T47D (cell line): ENCODE measurements at regions not wholly inside any gene's neighbourhood (a gene's known extent, or its start where the extent isn't known, plus 50 kb on each side); places are given as distances from the start of the nearest gene placed in this dataset.

Experiments
- DNase-seq, 2 experiments: peaks; one replicate each; pipeline versions ENCODE4 v3.0.0 to v3.0.0-alpha.2; 2011 to 2012; ENCODE audit warnings: low read depth in 1 of 2, low spot score in 1 of 2
- JUND ChIP-seq: IDR thresholded peaks from 2 replicates; pipeline ENCODE4 v1.6.1; 2012; ENCODE audit warnings: low read depth
- in situ Hi-C: cut with HindIII; loops from 2 replicates; pipeline ENCODE4 v1.10.0; 2016; ENCODE audit warnings: low sequenced_read_pairs, low pct_unique_long_range_greater_than_20kb

- TF ChIP-seq JUND: no peak
- in situ Hi-C loops: no loop called here
- no peak for DNase-seq
Measured at GRCh38 chr10:8298896-8299570, 244.5 kb downstream of the GATA3 start.

GRCh38 chr10:8300925-8301324, 246.4 kb downstream of the GATA3 start:
- in situ Hi-C loops: no loop called here
- no peak for DNase-seq
- no peak for TF ChIP-seq JUND

GRCh38 chr10:8301333-8301732, 246.8 kb downstream of the GATA3 start:
- TF ChIP-seq JUND: no peak
- no peak for DNase-seq
- in situ Hi-C loops: no loop called here

- in situ Hi-C loops: no loop called here
- TF ChIP-seq JUND: no peak
- DNase-seq: no peak
Measured at GRCh38 chr10:8301831-8302230, 247.3 kb downstream of the GATA3 start.

DNA sequence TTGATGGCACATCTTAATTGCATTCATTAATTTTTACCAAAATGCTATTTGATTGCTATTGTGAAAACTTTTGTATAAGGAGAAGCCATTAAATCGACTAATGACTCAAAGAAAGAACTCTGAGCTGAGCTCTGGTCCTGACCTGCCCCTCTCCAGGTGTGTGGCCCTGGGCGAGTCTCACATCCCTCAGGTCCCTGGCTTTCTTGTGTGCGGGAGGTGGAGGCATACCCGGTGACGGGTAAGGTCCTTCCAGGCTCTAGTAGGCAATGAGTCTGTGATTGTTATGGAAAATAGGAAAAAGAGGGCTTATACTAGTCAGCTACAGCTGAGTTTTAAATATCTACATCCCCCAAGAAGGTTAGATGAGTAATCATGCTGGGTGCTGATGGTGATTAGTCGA, 248.1 kb downstream of the GATA3 start:
- TF ChIP-seq JUND: no peak
- DNase-seq: no peak
- in situ Hi-C loops: no loop called here

GRCh38 chr10:8304861-8305260, 250.4 kb downstream of the GATA3 start:
- in situ Hi-C loops: no loop called here
- no peak for DNase-seq
- no peak for TF ChIP-seq JUND

DNA sequence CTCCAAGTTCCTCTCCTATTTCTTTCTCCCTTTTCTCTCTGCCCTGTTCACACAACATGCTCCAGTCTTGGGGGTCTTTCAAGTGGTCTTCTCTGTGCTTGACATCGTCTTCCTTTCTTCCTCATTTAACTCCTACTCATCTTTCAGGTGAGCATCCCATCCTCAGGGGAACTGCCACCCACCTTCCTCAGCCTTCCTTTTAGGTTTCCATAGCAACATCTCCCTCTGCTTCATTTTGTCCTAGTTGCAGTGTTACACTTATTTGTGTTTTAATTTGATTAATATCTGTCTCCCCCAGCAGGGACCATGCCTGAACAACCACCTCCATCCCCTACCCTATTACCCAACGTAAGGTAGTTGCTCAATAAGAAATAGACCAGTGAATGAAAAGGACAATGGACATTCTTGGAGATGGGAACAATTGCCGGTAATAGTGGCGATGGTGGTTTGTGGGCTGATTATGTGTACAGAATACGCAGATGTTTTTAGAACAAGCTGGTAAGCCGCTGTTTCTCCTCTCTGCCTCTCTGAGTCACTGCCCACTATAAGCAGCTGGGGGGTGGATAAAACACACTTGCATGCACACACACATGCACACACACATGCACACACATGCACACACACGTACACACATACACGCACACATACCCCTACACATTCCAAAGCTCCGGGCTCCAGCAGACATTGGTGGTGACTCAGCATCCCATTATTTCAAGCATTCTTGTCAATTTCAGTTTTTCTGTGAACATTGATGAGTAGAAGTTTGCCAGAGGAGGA, 251.6 kb downstream of the GATA3 start:
- no peak for DNase-seq
- in situ Hi-C loops: no loop called here
- no peak for TF ChIP-seq JUND

- no peak for DNase-seq
- TF ChIP-seq JUND: no peak
- in situ Hi-C loops: no loop called here
Measured at GRCh38 chr10:8306685-8307364, 252.3 kb downstream of the GATA3 start.

- DNase-seq: no peak
- in situ Hi-C loops: no loop called here
- no peak for TF ChIP-seq JUND
Measured at GRCh38 chr10:8310930-8311329, 256.4 kb downstream of the GATA3 start.

- in situ Hi-C loops: no loop called here
- DNase-seq: no peak
Measured at GRCh38 chr10:8311526-8312070, 257.1 kb downstream of the GATA3 start.

DNA sequence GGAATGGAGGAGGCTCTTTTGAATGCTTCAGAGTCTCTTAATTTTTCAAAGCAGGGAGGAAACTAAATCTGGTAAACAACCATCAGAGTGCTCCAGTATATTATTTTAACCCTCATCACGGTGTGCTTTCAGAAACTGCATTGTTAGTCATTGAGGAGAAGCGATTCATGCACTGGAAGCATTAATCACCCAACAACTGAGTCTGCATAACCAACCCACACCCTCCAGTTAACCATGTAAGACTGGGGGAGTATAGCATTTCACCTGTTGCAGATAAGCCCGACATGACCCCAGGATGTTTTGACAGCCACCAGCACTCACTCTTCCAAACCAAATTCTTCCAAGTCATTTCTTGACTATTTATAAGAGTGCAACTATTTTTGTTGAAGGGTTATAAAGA, 257.6 kb downstream of the GATA3 start:
- no peak for TF ChIP-seq JUND
- no peak for DNase-seq
- in situ Hi-C loops: no loop called here

More at GRCh38 chr10:8311526-8312070, 257.1 kb downstream of the GATA3 start:
- no peak for TF ChIP-seq JUND

DNA sequence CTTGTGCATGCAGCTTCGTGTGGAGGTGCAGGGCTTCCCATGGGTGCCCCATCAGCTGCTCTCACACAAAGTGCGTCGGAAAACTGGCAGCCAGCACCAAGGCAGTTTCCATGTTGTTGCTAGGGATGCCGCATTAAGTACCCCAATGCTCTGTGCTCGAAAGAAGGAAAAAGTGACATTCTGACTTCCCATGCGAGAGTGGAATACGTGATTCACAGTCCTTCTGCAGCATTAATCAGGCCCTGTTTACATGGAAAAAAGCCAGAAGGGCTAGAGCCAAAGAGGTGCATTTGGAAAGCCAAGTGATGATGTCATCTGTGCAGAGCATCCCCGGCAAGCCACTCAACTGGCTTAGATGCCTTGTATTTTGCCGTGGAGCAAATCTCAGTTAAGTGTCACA, 258.3 kb downstream of the GATA3 start:
- DNase-seq: no peak
- in situ Hi-C loops: no loop called here
- no peak for TF ChIP-seq JUND

DNA sequence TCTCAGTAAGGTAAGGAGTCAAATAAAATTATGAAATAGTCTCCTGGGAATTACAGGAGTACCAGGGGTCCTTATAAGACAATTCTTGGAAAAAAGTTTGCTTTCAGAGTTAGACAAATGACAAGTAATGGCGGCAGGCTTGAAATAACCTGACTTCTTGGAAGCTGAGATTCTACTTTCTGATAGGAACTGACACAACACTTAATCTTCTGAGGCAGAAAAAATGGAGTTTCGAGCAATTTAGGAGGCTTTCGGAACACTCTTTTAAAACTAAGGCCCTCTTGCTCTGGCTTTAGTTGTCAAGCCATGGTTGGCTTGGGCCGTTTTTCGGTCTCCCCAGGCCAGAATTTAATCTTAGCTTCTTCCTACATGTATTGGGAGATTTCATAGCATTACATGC, 260.0 kb downstream of the GATA3 start:
- no peak for TF ChIP-seq JUND
- in situ Hi-C loops: no loop called here
- no peak for DNase-seq
